Gastrocnemius medialis (tissue), 4 donors: ENCODE measurements at regions not wholly inside any gene's neighbourhood (a gene's known extent, or its start where the extent isn't known, plus 50 kb on each side); places are given as distances from the start of the nearest gene placed in this dataset.
"Not testable (repeated sequence)": the region's sequence is repeated elsewhere in the genome, so short reads cannot be mapped to it uniquely, and the experiment has no call there.

Experiments used
- ATAC-seq, 2 donors: fragments of 150-250 bp; one replicate each; pipeline ENCODE4 v1.9.1; 2016
- DNase-seq, 2 donors: peaks; one replicate each; pipeline ENCODE4 v3.0.0-alpha.2; 2019
- H3K27ac ChIP-seq, 4 donors: fragments of 200-600 bp; sonication (generic); 1 replicate in 1 of 4; 2 replicates in 3 of 4; pipeline ENCODE4 v1.5.1; 2016 to 2018; ENCODE audit warnings: mild to moderate bottlenecking in 2 of 4, moderate library complexity in 1 of 4
- H3K27me3 ChIP-seq, 3 donors: fragments of 200-600 bp; sonication (generic) in 2 of 3; 1 replicate in 1 of 3; 2 replicates in 2 of 3; pipeline versions ENCODE4 v1.5.1 to v1.6.0; 2016 to 2019; ENCODE audit warnings: mild to moderate bottlenecking in 1 of 3, moderate library complexity in 1 of 3
- H3K36me3 ChIP-seq, 2 donors: fragments of 200-600 bp; sonication (generic) in 1 of 2; one replicate each; pipeline ENCODE4 v1.5.1; 2017 to 2018
- H3K4me1 ChIP-seq, 2 donors: fragments of 200-600 bp; sonication (generic) in 1 of 2; one replicate each; pipeline ENCODE4 v1.5.1; 2016 to 2017; ENCODE audit warnings: mild to moderate bottlenecking in 2 of 2
- H3K4me3 ChIP-seq, 4 donors: fragments of 200-600 bp; sonication (generic) in 3 of 4; 1 replicate in 1 of 4; 2 replicates in 3 of 4; pipeline ENCODE4 v1.5.1; 2016 to 2019; ENCODE audit warnings: mild to moderate bottlenecking in 2 of 4
- H3K9me3 ChIP-seq, 3 donors: fragments of 200-600 bp; sonication (generic) in 2 of 3; 1 replicate in 1 of 3; 2 replicates in 2 of 3; pipeline ENCODE4 v1.5.1; 2016 to 2019
- POLR2A ChIP-seq, 2 donors: fragments of 450-650 bp; IDR thresholded peaks; one replicate each; pipeline ENCODE4 v1.6.1; 2017; ENCODE audit warnings: antibody characterized with exemption in 2 of 2, mild to moderate bottlenecking in 2 of 2, moderate library complexity in 2 of 2
- in situ Hi-C, 4 donors: fragments of 200-750 bp; cut with MboI; loops; one replicate each; pipeline versions ENCODE4 v1.15.0 to v1.8.0; 2017; ENCODE audit warnings: low sequenced_read_pairs in 4 of 4
- intact Hi-C: fragments of 100-400 bp; cut with DNase I; formaldehyde crosslinking; loops from one replicate; pipeline ENCODE4 v1.15.1; 2023; ENCODE audit warnings: low total_unique reads
- TF ChIP-seq, protein P1 (sequence below), 5 experiments: fragments of 450-650 bp in 3 of 5; fragments of 200-600 bp in 2 of 5; sonication (generic) in 2 of 5; IDR thresholded peaks in 4 of 5; conservative IDR thresholded peaks in 1 of 5; 1 replicate in 4 of 5; 2 replicates in 1 of 5; pipeline ENCODE4 v1.5.1; 2016 to 2019; ENCODE audit warnings: antibody characterized with exemption in 5 of 5, mild to moderate bottlenecking in 3 of 5, moderate library complexity in 3 of 5

DNA sequence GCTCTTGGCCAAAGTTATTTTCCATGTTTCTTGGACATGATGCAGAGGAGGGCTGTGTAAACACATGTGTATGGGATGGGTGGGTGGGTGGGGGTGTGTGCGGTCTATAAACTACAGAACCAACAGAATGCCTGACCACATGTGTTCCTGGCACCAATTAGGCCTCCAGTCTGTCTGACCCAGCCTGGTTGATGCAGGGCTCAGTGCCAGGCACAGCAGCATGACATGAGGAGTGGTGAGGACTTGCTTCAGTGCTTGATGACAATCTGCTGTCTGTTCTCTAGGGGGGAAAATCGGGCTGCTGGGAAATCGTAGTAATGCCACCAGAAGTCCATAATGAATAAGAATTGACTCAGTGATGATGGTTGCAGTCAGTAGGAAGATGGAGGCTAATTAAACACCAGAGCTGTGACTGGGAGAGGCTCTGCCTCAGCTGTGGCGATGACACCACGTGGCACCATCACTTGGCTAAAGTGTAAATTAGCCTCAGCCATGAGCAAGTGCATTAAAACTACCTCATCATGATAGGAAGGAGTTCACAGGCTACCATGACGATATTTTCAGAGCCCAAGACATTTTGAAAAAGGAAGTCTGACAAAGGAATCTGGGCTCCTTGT is 260.1 kb upstream of the PODXL start:
- in situ Hi-C loops (no loop called here), intact Hi-C loops (no loop called here)
- Histone ChIP-seq H3K9me3 (no peaks in the 10 kb centered on the region), H3K4me3 (no peak overlapping the region), H3K36me3 (no peaks in the 10 kb centered on the region), H3K4me1 (no peaks in the 10 kb centered on the region), H3K27me3 (no peaks in the 10 kb centered on the region), H3K27ac (no peak overlapping the region)
- DNase-seq (no peak), ATAC-seq (no peak)
- TF ChIP-seq, protein P1, sequence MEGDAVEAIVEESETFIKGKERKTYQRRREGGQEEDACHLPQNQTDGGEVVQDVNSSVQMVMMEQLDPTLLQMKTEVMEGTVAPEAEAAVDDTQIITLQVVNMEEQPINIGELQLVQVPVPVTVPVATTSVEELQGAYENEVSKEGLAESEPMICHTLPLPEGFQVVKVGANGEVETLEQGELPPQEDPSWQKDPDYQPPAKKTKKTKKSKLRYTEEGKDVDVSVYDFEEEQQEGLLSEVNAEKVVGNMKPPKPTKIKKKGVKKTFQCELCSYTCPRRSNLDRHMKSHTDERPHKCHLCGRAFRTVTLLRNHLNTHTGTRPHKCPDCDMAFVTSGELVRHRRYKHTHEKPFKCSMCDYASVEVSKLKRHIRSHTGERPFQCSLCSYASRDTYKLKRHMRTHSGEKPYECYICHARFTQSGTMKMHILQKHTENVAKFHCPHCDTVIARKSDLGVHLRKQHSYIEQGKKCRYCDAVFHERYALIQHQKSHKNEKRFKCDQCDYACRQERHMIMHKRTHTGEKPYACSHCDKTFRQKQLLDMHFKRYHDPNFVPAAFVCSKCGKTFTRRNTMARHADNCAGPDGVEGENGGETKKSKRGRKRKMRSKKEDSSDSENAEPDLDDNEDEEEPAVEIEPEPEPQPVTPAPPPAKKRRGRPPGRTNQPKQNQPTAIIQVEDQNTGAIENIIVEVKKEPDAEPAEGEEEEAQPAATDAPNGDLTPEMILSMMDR (IDR thresholded peaks at IDR 0.05 in 4 of 5, conservative IDR thresholded peaks at IDR 0.05 in 1 of 5), result no peak
- TF ChIP-seq POLR2A (IDR thresholded peaks at IDR 0.05), result no peak

DNA sequence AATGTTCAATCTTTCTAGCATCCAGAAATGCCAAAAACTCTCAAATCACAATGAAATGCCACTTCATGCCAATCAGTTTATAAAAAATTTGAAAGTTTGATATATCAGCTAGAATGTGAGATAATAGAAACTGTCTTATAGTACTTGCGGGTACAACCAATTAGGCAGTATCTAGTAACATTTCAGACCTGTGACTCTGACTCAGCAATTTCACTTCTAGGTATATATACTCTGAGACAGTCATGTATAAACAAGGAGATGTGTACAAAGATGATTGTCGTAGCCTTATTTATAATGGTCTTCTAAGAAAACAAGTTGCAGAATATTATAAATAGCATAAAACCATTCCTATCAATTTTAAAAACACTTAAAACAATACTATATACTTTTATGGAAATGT is 252.3 kb upstream of the PODXL start:
- ATAC-seq (no peak), DNase-seq (no peak)
- Histone ChIP-seq H3K4me1 (no peaks in the 10 kb centered on the region), H3K27ac (no peak overlapping the region), H3K4me3 (no peak overlapping the region), H3K27me3 (no peaks in the 10 kb centered on the region), H3K36me3 (no peaks in the 10 kb centered on the region), H3K9me3 (no peaks in the 10 kb centered on the region)
- no peak for TF ChIP-seq POLR2A (IDR thresholded peaks at IDR 0.05)
- TF ChIP-seq, protein P1 (IDR thresholded peaks at IDR 0.05 in 4 of 5, conservative IDR thresholded peaks at IDR 0.05 in 1 of 5), result no peak
- in situ Hi-C loops (no loop called here), intact Hi-C loops (no loop called here)

DNA sequence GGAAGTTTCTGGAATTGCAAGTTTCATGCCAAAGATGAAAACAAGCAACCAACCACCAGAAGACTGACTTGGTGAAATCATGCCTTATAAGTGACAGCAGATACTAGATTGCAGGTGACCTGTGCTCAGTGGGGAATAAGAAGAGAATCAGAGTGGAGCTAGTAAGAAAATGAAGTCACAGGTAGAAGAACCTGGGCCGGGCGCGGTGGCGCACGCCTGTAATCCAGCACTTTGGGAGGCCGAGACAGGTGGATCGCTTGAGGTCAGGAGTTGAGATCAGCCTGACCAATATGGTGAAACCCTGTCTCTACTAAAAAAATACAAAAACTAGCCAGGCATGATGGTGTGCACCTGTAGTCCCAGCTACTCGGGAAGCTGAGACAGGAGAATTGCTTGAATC is 251.7 kb upstream of the PODXL start:
- ATAC-seq, intact Hi-C loops, H3K4me1 ChIP-seq, in situ Hi-C loops, H3K27ac ChIP-seq, H3K36me3 ChIP-seq, DNase-seq, H3K27me3 ChIP-seq, H3K4me3 ChIP-seq, H3K9me3 ChIP-seq: not testable (repeated sequence)

DNA sequence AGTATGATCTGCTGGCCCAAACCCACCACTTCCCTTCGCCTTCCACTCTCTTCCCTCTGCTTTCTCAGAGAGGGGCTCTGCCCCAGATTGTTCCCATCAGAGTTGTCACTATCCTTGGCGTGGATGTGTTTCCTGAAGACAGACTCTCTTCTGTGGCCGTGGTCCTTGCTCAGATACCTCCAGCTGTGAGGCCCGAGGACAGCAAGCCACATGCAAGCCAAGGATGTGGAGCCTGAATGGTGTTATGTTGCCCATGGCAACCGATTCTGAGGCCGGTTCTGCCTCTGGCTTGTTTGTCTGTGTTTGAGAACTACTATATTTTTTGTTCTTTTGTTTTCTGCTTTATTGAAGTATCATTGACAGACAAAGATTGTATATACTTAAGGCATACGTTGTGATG is 247.4 kb upstream of the PODXL start:
- Histone ChIP-seq H3K9me3 (no peaks in the 10 kb centered on the region), H3K36me3 (no peaks in the 10 kb centered on the region), H3K27ac (no peak overlapping the region), H3K4me1 (no peaks in the 10 kb centered on the region), H3K27me3 (no peaks in the 10 kb centered on the region), H3K4me3 (no peak overlapping the region)
- TF ChIP-seq, protein P1 (IDR thresholded peaks at IDR 0.05 in 4 of 5, conservative IDR thresholded peaks at IDR 0.05 in 1 of 5), result no peak
- TF ChIP-seq POLR2A (IDR thresholded peaks at IDR 0.05), result no peak
- in situ Hi-C loops, result no loop called here
- ATAC-seq (no peak), DNase-seq (no peak)
- intact Hi-C loops, result no loop called here

DNA sequence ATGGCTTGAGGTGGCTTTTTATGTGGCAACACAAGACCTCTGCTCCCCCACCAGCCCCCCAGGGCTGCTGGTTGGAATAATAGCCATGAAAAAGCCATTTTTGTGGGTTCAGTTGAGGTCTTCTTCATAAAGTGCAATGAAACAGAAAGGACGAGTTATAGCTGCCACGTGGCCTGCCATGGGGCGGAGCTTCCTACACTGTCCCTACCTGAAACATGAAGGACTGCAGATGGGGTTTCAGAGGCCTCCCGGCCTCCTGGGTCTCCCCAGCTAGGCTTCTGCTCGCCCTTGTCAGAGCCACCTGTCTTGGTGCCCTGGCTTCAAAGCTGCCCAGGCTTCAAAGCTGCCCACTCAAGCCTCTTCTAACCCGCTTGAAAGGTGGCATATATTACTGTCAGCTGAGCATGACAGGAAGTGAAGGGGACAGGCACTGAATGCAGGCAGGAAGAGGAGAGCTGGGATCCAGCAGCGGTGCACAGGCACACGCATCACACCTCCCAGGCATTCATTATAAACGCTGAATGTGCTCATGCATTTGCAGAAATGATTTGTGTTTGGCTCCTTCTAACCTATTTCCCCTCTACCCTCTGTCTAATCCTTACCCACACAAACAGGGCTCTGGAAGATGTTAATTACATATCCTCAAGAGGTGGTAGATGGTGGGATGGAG is 245.9 kb upstream of the PODXL start:
- ATAC-seq, result no peak
- H3K27ac ChIP-seq, result no peak overlapping the region
- no peak for DNase-seq
- no peaks in the 10 kb centered on the region for H3K36me3 ChIP-seq
- no peak overlapping the region for H3K4me3 ChIP-seq
- in situ Hi-C loops, result no loop called here
- intact Hi-C loops, result no loop called here
- TF ChIP-seq, protein P1 (IDR thresholded peaks at IDR 0.05 in 4 of 5, conservative IDR thresholded peaks at IDR 0.05 in 1 of 5), result no peak
- no peak for TF ChIP-seq POLR2A (IDR thresholded peaks at IDR 0.05)
- H3K4me1 ChIP-seq, result no peaks in the 10 kb centered on the region
- H3K9me3 ChIP-seq, result no peaks in the 10 kb centered on the region
- H3K27me3 ChIP-seq, result no peaks in the 10 kb centered on the region
